Erythroblast (primary cell): ENCODE measurements at regions not wholly inside any gene's neighbourhood (a gene's known extent, or its start where the extent isn't known, plus 50 kb on each side); places are given as distances from the start of the nearest gene placed in this dataset.

Experiments used
- DNase-seq, 2 experiments: peaks; one replicate each; lab custom pipeline; 2025; lab: John Stamatoyannopoulos, UW
- GATA1 ChIP-seq: IDR thresholded peaks from 2 replicates; pipeline ENCODE4 v1.6.1; 2011; ENCODE audit warnings: low read depth, mild to moderate bottlenecking, control low read depth, low read length, moderate library complexity
- POLR2A ChIP-seq: IDR thresholded peaks from 2 replicates; pipeline ENCODE4 v1.6.1; 2011; ENCODE audit warnings: mild to moderate bottlenecking, low read length

DNA sequence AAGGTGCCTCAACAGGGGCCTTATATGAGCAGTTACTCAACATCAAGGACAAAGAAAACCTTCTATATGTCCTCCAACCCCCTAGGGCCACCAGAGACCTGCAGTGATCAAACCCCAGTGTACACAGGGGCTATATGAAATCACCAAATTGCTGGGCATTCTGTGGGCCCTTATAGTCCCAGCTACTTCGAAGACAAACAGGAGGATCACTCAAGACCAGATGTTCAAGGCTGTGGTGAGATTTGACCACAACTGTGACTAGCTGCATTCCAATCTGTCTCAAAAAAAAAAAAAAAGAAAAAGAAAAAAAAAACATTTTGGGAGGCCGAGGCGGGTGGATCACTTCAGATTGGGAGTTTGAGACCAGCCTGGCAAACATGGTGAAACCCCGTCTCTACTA is 51.0 kb upstream of the PRB2 start:
- TF ChIP-seq POLR2A (no peak), GATA1 (no peak)
- DNase-seq = no peak

DNA sequence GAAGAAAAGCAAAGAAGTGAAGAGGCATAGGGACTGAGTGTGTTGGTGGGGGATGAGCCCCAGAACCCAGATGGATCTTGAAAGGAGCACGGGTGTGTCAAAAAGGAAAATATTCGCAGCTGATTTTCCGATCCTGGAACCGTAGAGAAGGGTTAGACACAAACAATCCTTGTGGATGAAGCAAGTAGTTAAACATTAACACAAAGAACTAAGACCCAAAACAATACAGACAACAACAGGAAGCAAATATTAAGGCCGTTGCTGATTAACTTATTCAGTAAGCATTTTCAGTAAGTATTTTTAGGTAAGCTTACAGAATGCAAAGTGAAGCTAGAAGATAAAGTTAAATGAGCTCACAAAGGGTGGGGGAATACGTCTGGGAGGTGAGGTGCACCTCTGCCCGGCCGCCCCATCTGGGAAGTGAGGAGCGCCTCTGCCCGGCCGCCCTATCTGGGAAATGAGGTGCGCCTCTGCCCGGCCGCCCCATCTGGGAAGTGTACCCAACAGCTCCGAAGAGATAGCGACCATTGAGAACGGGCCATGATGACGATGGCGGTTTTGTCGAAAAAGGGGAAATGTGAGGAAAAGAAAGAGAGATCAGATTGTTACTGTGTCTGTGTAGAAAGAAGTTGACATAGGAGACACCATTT is 62.8 kb upstream of the PRB2 start:
- TF ChIP-seq POLR2A = no peak
- no peak for TF ChIP-seq GATA1
- DNase-seq = no peak

DNA sequence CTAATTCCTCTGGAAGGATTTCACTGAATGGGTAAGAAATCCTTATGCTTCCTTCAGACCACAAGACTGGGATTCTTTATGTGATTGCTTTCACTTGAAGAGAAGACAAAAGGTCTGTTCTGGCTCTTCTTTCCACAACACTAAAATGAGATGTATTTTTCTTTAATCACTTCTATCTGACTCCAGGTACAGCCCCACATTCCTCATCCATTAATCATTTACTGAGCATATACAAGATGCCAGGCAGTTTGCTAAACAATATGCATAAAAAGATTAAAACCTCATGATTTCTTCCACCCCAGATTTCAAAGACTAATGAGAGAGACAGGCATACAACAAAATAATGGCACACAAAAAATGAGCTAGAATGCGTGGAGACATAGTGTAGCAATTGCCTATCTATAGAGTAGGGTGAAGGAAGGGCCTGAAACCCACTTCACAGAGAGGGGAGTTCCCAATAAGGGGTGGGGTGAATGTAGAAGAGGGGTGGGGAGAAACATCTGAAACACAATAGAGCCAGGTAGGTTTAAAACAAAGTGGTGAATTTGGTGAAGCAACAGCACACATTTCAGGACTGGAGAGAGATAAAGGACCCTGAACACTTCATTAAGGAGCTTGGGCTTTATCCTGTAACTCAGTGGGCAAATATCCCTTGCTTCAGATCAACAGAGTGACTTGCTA is 65.1 kb upstream of the PRB2 start:
- no peak for DNase-seq
- TF ChIP-seq GATA1 = no peak
- TF ChIP-seq POLR2A = no peak

DNA sequence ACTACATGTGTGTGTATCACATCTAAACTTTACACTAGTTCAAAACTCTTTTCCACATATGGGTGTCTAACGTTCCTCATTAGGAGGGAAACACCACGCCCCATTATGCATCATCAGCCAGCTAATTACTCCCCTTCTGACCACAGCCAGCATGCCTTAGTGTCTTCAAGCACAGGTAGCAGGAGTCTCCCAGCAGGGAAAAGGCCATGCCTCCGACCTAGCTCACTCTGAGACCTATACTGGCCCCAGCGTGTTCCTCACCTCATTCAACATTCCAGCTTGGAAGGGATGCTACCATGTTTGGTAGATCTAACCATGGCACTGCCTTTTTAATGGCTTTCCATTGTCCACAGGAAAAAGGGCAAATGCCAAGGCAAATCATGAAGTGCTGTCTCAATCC is 66.1 kb upstream of the PRB2 start:
- DNase-seq = no peak
- TF ChIP-seq POLR2A (no peak), GATA1 (no peak)

DNA sequence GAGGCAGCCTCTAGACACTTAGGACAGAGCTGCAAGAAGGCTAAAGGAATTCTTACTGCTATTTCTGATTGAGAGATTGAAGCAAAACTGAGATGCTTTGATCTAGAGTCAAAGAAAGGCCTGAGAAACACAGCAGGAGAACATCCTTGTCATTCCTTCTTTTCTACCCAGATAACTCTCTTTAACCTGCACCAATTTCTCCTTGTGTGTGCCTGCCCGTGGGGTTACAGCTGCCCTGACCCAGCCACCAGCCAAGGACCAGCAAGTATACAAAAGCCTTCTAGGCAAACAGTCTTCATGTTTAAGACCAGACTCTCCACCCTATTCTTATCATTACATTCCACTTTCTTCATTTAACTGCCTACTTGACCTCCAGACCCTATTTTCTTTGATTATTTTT is 81.7 kb upstream of the PRB2 start:
- no peak for TF ChIP-seq POLR2A
- TF ChIP-seq GATA1 = no peak
- DNase-seq = no peak

DNA sequence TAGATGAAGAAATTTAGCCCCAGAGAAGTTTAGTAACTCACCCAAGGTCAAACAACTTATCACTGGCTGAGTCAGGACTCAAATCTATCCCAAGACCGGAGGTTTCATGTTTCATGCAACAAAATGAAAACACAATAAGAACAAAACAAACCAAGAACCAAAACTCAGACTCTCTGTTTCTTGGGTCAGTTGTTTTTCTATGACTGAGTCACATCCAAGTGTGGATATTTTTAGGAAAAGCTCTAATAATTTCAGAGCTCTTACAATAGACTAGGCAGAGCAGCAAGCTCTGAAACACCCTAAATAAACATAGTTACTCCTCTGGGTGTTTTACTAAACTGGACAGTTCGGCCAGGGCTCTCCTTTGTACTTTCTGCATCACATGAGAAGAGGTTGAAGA is 87.6 kb upstream of the PRB2 start:
- DNase-seq = no peak
- TF ChIP-seq POLR2A (no peak), GATA1 (no peak)

DNA sequence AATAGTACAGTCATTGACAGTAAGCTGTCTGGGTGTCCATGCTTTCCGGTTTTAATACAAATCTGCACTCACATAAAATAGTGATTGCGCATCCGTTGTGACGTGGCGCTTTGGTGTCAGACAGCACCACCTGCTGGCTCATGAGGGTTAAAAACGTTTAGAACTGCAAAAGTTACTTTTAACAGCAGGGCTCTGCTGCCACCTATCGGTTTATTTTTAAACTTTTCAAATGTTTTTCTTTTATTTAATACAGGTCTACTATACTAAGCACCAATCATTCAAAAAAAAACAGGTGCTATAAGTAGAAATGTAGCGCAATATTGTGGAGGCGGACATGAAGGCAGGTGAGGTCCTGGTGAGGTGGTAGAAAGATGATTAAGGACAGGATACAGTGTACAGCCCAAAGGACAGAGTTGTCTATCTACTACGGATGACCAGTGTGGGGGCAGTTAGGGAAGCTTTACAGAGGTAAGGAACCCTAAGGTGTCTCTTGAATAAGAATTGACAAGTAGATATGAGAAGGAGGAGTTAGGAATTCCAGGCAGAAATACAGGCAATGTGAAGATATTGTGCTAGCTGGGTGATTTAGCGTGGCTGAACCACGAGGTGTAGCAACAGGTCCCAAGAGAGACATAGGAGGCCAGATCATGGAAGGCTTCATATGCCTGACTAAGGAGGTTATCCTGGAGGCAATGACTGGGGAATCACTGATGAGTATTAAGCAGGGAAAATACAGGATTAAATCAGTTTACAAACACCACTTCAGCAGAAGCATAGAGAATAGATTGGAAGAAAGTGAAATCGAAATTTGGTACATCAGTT is 91.5 kb upstream of the PRB2 start:
- DNase-seq = peak; percentile 85 to 92
- TF ChIP-seq GATA1 (no peak), POLR2A (no peak)

DNA sequence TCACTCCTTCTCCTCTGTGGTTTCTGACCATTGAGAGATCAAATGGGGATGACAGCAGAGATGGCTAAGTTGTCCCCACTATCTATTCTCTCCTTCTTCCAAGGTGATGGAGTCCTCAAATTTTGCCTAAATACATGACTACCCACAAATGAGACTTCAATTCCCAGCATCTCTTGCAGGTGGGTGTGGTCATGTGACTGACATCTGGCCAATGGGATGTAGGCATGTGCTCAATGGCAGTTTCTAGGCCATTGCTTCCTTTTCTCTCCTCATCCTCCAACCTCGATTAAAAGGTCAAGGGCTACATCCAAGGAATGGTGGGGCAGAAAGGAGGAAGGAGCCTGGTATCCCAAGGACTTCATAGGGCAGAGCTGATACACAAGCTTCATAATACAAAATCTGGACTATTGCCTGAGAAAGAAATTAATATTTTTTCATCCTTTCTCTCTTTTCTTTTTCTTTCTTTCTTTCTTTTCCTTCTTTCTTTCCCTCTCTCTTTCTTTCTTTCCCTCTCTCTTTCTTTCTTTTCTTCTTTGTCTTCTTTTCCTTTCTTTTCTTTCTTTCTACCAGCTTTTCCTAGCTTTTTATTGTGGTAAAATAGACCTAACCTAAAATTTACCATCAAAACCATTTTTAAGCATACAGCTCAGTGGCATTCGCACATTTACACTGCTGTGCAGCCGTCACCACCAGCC is 100.9 kb upstream of the PRB2 start:
- DNase-seq = peak in 1 of 2 experiments; percentile 2
- TF ChIP-seq GATA1 = no peak

DNA sequence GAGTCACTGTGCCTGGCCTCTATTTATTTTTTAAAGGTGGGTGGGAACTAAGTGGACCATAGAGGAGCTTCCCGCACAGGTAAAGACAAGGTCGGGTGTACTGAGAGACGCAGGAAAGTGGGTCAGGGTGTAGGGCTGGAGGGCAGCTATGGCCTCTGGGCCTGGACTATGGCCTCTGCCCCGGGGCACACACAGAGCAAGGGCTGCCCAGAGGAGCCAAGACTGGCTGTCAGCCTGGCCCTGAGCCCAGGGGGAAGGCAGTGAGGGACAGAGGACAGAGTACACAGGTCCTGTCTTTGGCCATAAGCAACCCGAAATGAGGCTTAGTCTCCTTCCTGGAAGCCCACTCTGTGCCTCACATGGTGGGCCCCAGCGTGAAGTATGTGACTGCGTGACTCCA is 102.1 kb upstream of the PRB2 start:
- no peak for DNase-seq
- TF ChIP-seq GATA1 (no peak), POLR2A (no peak)

DNA sequence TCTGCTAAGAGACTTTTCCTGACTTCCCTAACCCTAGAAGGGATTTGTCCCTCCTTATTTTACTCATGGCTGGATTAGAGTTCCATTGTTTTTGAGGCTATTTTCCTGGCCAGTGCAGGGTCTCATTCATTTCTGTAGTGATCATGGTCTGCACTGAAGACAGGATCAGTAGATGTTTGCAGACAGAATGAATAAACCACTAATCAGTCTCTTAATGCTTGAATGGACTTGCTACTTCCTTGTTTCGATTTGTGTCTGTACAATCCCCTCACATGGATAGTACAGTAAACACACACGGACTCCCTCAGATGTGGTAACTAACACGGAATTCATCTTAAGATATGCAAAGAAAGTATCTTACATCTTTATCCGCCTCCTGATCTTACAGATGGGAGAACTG is 102.6 kb upstream of the PRB2 start:
- TF ChIP-seq POLR2A = no peak
- TF ChIP-seq GATA1 = no peak
- no peak for DNase-seq

DNA sequence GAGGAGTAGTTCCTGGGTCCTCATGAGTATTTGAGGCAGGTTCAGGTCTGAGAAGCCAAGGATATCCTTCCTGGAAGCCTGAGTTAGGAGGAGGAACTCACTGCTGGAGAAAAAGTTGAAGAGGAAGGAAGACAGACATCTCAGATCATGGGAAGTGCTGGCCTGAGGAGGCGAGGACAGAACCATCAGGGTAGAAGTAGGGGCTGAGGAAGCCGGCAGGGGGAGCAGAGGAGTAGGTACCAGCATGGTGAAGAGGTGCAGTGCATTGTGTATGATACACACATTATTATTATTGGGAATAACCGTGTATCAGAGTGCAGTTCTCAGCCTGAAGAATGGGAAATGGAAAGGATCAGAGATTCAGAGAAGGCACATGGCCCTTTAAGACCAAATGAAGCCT is 103.2 kb upstream of the PRB2 start:
- peak in 1 of 2 experiments; percentile 7 for DNase-seq

DNA sequence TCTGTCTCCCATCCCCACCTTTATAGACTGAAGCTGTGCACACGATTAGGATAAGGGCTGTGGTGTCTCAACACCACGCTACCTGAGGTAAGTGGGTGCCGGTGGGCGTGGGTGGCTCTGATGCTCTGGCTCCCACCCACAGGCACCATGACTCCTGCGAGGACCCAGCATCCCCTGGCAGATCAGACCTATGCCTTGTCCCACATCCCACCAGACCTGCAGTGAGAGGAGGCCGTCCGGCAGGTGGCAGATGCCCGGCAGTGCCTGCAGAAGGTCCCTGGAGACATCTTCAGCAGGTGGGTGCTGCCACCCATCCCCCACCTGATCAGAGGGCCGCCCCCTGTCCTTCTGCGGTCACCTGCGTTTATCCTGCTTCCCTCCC is 104.4 kb upstream of the PRB2 start:
- TF ChIP-seq POLR2A = no peak
- TF ChIP-seq GATA1 = no peak

DNA sequence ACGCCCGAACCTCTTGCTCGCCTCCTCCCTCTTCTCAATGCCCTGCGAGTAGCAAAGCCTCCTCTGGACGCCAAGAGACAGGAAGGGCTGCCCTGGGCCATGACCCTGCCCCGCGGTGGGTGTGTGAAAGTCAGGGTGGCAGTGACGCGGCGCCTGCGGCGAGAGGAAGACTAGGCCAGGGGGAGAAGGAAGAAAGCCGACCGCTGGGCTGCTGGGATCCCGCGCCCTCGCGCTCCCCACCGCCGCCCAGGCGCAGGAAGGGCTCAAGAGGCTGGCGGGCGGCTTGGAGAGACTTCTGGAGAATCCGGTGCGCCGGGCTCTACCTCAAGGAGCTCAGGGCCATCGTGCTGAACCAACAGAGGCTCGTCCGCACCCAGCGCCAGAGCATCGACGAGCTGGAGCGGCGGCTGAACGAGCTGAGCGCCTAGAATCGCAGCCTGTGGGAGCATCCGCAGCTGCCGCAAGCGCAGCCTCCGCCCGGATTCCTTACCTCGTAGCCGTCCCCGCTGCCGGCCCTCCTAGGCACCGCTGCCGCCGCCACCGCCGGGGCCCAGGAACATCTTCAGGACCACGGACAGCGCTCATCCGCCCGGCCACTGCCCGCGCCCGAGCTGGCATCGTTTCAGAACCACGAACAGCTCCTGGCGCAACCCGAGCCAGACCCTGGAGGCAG is 105.0 kb upstream of the PRB2 start:
- TF ChIP-seq POLR2A = no peak
- no peak for TF ChIP-seq GATA1
- peak; percentile 75 to 79 for DNase-seq

More for the DNA sequence above, 104.4 kb upstream of the PRB2 start:
- DNase-seq = no peak

DNA sequence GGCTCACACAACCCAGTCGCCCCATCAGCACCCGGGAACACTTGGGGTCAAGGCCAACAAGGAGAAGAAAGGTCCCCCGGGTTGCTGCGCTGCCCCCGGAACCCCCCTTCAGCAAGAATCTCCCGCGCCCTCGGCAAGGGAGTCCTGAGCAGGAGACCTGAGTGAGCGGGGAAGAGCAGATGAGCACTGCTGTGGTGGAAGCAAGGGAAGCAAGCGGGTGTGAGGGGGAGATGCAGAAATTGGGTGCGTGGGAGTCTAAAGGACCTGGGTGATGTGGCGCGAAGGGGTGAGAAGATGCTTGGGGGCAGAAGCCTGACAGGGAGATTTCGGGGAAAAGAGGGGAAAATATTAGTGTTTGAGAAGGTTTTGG is 105.5 kb upstream of the PRB2 start:
- TF ChIP-seq GATA1 = no peak
- TF ChIP-seq POLR2A = no peak
- no peak for DNase-seq
